K562 (cell line): ENCODE measurements at regions not wholly inside any gene's neighbourhood (a gene's known extent, or its start where the extent isn't known, plus 50 kb on each side); places are given as distances from the start of the nearest gene placed in this dataset.

ENCODE experiments used
- HSF4 ChIP-seq: fragments of 250-450 bp; sonication (Bioruptor Pico); IDR thresholded peaks from 2 replicates; pipeline ENCODE4 v2.1.2; 2022; ENCODE audit warnings: mild to moderate bottlenecking, moderate library complexity, borderline replicate concordance
- NBN ChIP-seq: fragments of 450-650 bp; IDR thresholded peaks from 2 replicates; pipeline ENCODE4 v1.6.1; 2016; ENCODE audit warnings: low read depth, mild to moderate bottlenecking
- NRF1 ChIP-seq, 2 experiments: fragments of 450-650 bp; IDR thresholded peaks in 1 of 2; conservative IDR thresholded peaks in 1 of 2; 2 replicates each; pipeline ENCODE4 v1.6.1; 2014; ENCODE audit warnings: mild to moderate bottlenecking in 2 of 2
- ZNF224 ChIP-seq: sonication (generic); formaldehyde crosslinking; IDR thresholded peaks from 2 replicates; pipeline ENCODE4 v1.8.0; 2022; ENCODE audit warnings: mild to moderate bottlenecking, missing genetic modification reagents
- ZNF232 ChIP-seq: sonication (generic); formaldehyde crosslinking; IDR thresholded peaks from 2 replicates; pipeline ENCODE4 v1.8.0; 2022; ENCODE audit warnings: mild to moderate bottlenecking, missing genetic modification reagents
- ZNF354B ChIP-seq: fragments of 250-450 bp; sonication (Bioruptor Pico); IDR thresholded peaks from 2 replicates; pipeline ENCODE4 v1.4.0; 2020
- ZNF785 ChIP-seq: fragments of 250-450 bp; sonication (Bioruptor Pico); IDR thresholded peaks from 2 replicates; pipeline ENCODE4 v1.4.0; 2020; ENCODE audit warnings: mild to moderate bottlenecking
- TF ChIP-seq, protein P1 (sequence below): fragments of 450-650 bp; formaldehyde crosslinking; IDR thresholded peaks from 2 replicates; pipeline ENCODE4 v1.4.0; 2022; ENCODE audit warnings: missing genetic modification characterization
- TF ChIP-seq, protein P2 (sequence below): fragments of 250-450 bp; sonication (Bioruptor Pico); IDR thresholded peaks from 2 replicates; pipeline ENCODE4 v1.9.0; 2021; ENCODE audit warnings: mild to moderate bottlenecking
- TF ChIP-seq, protein P3 (sequence below): fragments of 250-450 bp; sonication (Bioruptor Pico); IDR thresholded peaks from 2 replicates; pipeline ENCODE4 v1.4.0; 2020
- TF ChIP-seq, protein P4 (sequence below): fragments of 200-800 bp; sonication (Bioruptor generic); IDR thresholded peaks from 2 replicates; pipeline ENCODE4 v1.6.1; 2017; ENCODE audit warnings: missing genetic modification characterization, missing compliant biosample characterization

DNA sequence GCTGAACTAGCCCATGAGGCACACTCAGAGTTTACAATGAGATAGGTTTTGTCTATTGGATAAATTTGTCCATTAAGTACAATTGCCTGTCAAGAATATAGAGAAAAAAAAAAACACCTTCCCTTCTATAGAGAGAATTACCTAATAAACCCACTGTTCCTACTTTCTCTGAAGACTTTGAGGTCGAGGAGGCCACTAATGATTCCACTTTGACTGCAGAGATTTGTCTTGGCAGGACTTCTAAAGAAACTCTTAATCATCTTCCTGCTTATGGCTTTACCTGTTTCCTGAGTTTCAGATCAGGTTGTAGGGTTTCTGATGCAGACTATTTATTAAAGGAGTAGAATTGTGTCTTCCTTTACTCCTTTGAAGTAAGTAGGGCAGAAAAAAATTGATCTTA lies 342.4 kb upstream of the KCNMB2 start (continued):
- TF ChIP-seq, protein P1, sequence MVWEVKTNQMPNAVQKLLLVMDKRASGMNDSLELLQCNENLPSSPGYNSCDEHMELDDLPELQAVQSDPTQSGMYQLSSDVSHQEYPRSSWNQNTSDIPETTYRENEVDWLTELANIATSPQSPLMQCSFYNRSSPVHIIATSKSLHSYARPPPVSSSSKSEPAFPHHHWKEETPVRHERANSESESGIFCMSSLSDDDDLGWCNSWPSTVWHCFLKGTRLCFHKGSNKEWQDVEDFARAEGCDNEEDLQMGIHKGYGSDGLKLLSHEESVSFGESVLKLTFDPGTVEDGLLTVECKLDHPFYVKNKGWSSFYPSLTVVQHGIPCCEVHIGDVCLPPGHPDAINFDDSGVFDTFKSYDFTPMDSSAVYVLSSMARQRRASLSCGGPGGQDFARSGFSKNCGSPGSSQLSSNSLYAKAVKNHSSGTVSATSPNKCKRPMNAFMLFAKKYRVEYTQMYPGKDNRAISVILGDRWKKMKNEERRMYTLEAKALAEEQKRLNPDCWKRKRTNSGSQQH (CRISPR knock-in tag) = no peak
- TF ChIP-seq ZNF785 (CRISPR knock-in tag) (no peak), HSF4 (CRISPR knock-in tag) (no peak), ZNF232 (CRISPR knock-in tag) (no peak), ZNF354B (CRISPR knock-in tag) (no peak), NRF1 (conservative IDR thresholded peaks at IDR 0.05 in 1 of 2, IDR thresholded peaks at IDR 0.05 in 1 of 2) (no peak), ZNF224 (CRISPR knock-in tag) (no peak), NBN (no peak)
- TF ChIP-seq, protein P2, sequence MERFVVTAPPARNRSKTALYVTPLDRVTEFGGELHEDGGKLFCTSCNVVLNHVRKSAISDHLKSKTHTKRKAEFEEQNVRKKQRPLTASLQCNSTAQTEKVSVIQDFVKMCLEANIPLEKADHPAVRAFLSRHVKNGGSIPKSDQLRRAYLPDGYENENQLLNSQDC = no peak
- TF ChIP-seq, protein P3, sequence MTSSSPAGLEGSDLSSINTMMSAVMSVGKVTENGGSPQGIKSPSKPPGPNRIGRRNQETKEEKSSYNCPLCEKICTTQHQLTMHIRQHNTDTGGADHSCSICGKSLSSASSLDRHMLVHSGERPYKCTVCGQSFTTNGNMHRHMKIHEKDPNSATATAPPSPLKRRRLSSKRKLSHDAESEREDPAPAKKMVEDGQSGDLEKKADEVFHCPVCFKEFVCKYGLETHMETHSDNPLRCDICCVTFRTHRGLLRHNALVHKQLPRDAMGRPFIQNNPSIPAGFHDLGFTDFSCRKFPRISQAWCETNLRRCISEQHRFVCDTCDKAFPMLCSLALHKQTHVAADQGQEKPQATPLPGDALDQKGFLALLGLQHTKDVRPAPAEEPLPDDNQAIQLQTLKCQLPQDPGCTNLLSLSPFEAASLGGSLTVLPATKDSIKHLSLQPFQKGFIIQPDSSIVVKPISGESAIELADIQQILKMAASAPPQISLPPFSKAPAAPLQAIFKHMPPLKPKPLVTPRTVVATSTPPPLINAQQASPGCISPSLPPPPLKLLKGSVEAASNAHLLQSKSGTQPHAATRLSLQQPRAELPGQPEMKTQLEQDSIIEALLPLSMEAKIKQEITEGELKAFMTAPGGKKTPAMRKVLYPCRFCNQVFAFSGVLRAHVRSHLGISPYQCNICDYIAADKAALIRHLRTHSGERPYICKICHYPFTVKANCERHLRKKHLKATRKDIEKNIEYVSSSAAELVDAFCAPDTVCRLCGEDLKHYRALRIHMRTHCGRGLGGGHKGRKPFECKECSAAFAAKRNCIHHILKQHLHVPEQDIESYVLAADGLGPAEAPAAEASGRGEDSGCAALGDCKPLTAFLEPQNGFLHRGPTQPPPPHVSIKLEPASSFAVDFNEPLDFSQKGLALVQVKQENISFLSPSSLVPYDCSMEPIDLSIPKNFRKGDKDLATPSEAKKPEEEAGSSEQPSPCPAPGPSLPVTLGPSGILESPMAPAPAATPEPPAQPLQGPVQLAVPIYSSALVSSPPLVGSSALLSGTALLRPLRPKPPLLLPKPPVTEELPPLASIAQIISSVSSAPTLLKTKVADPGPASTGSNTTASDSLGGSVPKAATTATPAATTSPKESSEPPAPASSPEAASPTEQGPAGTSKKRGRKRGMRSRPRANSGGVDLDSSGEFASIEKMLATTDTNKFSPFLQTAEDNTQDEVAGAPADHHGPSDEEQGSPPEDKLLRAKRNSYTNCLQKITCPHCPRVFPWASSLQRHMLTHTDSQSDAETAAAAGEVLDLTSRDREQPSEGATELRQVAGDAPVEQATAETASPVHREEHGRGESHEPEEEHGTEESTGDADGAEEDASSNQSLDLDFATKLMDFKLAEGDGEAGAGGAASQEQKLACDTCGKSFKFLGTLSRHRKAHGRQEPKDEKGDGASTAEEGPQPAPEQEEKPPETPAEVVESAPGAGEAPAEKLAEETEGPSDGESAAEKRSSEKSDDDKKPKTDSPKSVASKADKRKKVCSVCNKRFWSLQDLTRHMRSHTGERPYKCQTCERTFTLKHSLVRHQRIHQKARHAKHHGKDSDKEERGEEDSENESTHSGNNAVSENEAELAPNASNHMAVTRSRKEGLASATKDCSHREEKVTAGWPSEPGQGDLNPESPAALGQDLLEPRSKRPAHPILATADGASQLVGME (CRISPR knock-in tag) = no peak
- TF ChIP-seq, protein P4, sequence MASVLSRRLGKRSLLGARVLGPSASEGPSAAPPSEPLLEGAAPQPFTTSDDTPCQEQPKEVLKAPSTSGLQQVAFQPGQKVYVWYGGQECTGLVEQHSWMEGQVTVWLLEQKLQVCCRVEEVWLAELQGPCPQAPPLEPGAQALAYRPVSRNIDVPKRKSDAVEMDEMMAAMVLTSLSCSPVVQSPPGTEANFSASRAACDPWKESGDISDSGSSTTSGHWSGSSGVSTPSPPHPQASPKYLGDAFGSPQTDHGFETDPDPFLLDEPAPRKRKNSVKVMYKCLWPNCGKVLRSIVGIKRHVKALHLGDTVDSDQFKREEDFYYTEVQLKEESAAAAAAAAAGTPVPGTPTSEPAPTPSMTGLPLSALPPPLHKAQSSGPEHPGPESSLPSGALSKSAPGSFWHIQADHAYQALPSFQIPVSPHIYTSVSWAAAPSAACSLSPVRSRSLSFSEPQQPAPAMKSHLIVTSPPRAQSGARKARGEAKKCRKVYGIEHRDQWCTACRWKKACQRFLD (CRISPR knock-in tag) = no peak
